ENCODE measurements at regions not wholly inside any gene's neighbourhood (a gene's known extent, or its start where the extent isn't known, plus 50 kb on each side); places are given as distances from the start of the nearest gene placed in this dataset.

DNA sequence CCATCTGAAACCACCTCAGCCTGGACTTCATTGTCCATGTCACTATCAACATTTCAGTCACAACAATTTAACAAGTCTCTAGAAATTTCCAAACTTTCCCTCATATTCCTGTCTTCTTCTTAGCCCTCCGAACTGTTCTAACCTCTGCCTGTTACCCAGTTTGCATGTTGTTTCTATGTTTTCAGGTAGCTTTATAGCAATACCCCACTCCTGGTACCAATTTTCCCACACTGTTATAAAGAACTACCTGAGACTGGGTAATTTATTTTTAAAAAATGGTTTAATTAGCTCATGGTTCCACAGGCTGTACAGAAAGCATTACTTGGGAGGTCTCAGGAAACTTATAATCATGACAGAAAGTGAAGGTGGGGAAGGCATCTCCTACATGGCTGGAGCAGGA is 679.2 kb upstream of the FRG1 start:
- TF ChIP-seq POLR2A (IDR thresholded peaks at IDR 0.05) = no peak
- TF ChIP-seq, protein P1, sequence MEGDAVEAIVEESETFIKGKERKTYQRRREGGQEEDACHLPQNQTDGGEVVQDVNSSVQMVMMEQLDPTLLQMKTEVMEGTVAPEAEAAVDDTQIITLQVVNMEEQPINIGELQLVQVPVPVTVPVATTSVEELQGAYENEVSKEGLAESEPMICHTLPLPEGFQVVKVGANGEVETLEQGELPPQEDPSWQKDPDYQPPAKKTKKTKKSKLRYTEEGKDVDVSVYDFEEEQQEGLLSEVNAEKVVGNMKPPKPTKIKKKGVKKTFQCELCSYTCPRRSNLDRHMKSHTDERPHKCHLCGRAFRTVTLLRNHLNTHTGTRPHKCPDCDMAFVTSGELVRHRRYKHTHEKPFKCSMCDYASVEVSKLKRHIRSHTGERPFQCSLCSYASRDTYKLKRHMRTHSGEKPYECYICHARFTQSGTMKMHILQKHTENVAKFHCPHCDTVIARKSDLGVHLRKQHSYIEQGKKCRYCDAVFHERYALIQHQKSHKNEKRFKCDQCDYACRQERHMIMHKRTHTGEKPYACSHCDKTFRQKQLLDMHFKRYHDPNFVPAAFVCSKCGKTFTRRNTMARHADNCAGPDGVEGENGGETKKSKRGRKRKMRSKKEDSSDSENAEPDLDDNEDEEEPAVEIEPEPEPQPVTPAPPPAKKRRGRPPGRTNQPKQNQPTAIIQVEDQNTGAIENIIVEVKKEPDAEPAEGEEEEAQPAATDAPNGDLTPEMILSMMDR (IDR thresholded peaks at IDR 0.05) = no peak

All from thyroid gland (tissue), 4 donors.